ENCODE measurements at regions not wholly inside any gene's neighbourhood (a gene's known extent, or its start where the extent isn't known, plus 50 kb on each side); places are given as distances from the start of the nearest gene placed in this dataset.
"Not testable (repeated sequence)": the region's sequence is repeated elsewhere in the genome, so short reads cannot be mapped to it uniquely, and the experiment has no call there.

DNA sequence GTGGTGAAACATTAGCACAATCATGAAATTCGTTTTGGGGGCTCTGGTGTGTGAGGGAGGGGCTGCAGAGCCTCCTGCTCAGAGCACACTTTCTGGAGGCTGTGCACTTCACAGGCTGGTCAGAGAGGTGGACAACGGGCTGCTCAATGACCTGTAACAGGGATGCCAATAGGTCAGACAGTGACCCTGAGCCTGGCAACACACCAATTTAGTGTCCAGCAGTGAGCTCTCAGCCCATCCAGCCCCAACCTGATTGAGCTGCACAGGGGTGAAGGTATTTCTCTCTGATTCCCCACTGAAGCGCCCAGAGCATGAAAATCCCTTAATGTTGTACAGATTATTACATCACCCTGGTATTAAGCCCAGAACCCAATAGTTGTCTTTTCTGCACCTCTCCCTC, 191.3 kb upstream of the ZNF32 start:
- DNase-seq: no peak

DNA sequence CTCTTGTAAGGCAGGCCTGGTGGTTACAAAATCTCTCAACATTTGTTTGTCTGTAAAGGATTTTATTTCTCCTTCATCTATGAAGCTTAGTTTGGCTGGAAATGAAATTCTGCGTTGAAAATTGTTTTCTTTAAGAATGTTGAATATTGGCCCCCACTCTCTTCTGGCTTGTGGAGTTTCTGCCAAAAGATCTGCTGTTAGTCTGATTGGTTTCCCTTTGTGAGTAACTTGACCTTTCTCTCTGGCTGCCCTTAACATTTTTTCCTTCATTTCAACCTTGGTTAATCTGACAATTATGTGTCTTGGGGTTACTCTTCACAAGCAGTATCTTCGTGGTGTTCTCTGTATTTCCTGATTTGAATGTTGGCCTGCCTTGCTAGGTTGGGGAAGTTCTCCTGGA, 186.1 kb upstream of the ZNF32 start:
- DNase-seq: not testable (repeated sequence)

DNA sequence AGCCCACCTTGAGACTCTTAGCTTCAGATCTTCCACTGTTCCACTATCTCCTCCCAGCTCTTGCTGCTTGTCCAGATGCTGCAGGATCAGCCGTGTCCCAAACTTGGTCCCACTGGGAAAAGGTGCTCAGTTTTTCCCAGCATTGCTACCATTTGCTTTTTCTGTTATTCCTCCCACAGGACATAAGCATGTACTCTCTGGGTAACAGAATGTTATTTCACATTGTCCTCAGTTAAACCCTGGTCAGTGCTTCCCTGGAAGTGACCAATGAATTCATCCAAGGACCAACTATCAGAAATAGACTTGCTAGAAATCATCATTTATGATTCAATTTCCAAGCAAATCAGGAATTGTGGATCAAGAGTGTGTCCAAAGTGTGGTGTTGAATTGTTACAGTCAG, 179.2 kb upstream of the ZNF32 start:
- no peak for DNase-seq

DNA sequence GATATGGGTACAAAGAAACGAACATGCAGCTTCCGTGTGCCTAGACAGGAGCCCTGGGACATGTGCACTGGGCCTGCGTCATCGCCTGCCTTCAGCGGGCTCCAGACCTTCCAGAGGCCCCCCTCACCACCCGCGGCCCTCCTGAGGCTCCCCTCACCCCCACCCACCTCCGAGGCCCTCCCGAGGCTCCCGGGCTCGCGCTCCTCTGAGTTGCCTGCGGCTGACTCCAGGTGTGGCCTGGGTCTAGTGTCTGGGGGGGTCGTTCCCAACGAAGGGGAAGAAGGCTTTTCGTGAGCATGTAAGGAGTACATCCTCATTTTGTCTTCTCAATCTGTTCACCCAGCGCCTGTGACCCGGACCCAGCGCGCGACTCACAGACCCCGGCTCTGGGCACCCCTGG, 177.3 kb upstream of the ZNF32 start:
- no peak for DNase-seq

DNA sequence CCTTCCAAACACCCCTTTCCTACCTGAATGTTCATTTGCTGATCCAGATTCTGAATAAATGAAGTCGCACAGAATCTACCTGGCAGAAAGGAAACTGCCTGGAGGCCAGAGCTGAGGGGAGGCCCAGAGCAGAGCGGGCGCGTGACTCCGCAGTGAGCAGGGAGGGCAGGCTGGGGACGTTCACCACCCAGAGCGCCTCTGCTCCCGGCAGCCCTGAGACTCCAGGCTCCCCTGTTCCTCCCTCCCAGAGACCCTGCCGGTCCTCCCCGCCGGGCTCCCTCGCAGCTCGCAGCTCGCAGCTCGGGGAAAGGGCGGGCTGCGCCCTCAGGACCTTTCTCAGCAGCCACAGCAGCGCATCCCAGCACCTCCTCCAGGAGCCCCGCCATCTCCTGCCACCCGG, 176.7 kb upstream of the ZNF32 start:
- DNase-seq: no peak

DNA sequence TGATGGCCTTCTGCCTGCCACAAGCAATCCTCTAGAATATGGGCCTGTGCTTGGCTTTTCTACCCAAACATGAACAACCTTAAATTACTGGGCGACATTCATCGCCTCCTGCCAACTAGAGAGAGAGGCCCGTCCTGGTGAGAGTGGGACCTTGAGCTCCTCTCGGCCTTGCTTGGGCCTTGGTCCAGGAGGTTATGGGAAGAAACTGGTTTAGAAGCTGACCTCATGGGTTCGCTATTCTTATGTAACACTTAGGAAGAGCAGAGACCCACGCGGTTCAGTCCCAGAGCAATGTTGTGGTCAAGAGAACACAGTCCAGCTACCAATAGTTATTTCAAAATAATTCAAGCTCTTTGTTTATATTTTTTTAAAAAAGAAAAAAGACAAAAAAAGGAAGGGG, 176.3 kb upstream of the ZNF32 start:
- DNase-seq: no peak

DNA sequence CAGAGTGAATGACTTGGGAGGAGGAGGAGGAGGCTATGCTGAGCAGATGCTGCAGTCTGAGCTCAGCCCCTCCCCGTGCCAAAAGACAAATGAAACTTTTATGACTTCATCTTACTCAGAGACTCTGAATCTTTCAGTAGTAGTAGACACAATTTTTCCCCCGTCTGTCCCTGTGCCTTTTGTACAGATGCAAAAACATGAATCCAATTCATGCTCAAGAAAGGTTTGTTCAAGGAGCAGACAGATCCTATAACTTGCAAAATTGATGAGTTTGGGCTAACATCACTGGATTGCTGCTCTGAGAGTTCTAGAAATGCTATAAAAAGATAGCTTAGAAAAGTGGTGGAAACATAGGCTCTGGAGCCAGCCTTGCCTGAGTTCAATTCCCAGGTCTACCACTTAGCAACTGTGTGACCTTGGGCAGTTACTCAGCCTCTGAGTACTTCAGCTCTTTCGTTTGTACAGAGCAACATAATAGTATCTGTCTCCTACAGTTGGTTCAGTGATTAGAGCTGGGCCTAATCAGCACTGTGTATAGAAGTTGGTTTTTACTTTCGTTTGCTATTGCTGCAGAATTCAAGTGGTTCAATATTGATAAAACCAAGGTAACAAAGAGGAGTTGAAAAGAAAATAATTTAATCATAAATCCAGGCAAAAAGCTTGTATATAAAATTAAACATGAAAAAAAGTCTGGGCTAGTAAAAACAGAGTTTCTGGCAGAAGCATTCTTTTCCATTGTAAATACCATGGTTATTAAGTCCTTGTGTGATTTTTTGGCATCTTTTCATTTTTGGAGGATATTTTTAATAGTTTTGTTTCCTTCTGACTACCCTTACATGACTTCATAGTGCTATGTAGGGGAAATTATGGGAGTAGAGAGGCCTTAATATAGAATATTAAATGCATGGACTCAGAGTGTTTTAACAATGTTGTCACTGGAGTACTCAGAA, 174.2 kb upstream of the ZNF32 start:
- no peak for DNase-seq

DNA sequence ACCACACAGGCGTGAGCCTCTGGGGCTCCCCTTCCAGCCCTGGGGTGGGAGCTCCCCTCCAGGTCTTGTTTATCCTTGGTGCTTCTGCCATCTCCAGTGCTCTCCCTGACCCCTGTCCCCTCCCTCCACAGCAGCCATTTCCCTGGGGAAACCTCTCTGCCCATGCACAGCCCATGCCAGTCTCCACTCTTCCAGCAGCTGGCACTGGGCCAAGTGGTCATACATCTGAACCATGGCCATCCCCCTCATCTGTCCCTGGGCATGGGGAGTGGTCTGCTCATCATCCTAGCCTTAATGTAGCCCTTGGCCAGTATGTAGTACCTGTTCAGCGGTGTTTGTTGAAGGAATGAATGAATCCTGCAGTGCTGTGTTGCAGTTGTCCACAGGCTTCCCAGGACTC, 172.4 kb upstream of the ZNF32 start:
- no peak for DNase-seq

DNA sequence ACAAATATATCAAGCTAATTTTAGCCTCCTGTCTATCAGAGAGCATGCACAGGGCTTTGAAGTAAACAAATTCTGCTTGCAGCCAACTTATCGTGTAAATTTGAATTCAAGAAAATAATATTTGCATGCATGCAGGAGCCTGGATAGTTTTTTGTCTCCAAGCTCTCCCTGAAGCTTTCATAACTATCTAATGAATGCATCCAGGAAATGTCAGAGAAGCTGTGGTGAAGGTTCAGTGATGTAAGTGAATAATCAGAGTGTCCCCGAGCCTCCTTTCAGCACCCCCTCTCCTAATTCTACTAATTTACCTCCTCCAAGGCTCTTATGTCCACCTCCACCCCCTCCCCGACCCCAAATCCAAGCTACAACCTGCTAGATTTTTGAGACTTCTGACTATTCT, 172.0 kb upstream of the ZNF32 start:
- DNase-seq: no peak

DNA sequence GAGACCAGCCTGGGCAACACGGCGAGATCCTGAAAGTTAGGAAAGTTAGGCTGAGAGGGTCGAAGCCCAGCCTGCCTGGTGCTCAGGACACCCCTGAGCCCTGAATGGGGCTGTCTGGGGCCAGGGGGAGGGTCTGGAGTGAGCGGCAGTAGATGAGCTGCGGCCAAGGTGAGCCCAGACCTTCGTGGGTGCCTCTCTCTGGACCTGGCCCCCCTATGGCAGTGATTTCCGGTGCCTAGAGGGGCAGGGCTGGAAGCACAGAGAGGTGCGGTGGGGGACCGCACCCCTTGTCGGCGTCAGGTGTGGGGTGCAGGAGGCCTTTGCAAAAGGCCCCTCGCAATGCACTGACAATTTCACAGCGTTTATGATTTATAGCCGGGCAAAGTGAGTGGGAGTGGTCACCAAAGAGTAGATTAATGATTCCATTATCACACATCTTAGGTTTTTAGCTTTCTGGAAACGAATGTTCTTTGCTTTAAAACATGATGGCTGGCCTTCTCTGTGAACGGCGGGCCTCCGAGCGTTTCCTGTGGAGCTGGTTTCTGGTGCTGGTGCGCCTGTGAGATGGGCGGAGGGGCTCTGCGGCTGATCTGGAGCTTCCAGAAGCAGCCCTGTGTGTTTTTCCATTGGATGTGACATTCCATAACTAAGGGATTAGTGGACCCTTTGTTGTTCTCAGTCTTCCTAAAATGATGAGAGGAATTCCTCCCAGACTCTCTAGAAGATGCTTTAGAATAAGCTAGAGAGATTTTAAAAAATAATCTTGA, 171.0 kb upstream of the ZNF32 start:
- no peak for DNase-seq

DNA sequence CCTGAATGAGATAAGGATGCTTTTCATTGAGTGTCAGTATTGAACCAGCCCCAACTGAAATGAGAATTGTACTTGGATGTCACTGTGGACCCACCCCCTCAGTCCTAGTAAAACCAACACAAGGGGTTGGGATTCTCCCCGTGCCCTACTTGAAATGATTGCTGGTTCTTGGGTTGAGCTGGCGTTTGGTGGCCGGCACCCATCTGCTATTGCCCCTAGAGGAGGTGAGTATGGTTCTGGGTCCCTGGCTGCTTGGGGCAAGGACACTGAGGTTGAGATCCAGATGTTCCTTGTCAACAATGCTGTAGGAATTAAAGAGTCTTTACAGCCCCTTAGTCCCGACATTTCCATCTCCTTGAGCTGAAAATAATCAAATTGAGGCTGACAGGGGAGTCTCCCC, 170.0 kb upstream of the ZNF32 start:
- no peak for DNase-seq

DNA sequence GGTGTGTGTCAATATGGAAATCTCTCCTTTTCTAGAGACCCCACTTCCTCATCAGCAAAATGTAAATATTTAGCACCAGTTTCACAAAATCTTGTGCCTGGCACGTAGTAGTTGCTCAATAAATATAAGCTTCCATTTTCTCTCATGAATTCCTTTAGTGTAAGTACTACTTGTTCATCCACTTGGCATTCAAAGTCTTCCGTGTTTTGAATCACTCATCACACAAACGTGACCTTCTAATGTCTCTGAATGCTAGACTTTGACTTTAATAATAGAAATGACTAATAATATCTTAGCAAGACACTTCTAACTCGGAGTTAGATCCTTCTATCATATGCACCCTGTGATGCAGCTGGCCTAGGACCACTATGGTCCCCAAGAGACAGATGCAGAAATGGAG, 168.7 kb upstream of the ZNF32 start:
- DNase-seq: no peak

DNA sequence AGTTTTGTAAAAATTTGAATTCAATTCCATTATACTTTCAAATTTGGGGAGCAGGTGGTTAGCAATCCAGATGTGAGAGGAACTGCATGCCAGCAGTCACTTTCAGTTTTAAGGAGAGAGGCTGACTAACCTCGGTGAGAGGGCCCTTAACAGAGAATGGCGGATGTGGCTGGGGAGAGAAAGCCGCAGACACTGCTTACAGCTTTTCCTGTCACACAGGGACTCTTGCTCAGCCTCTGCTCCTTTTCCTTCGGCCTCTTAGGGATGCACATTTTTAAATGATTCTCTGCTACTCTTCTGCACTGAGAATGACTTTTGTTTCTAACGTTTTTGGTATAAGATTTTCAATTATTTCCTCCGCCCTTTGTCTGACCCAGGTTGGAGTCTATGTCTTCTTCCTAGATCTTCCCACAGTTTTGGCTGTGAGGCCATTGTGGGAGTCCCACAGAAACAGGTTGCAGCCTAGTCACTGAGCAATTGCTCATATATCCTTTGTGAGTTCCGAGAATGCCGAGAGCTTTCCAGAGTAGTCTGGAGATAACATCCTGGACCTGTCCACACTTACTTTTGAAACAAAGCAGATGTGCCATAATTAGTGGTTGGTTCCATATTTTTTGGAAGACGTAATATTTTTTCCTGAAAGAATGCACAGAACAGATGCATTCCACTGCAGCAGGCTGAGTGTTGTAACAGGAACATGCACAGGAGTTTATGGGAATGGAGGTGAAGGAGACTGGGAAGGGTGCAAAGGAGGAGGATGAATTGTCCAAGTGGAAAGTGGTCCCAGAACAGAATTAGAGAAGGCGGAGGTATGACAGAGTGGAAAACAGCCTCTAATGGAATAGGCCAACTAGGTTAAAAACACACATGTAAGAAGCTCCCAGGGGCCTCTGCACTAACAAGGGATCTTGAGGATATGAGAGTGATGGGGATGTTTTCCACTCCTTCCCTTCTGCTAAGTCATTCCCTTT, 168.0 kb upstream of the ZNF32 start:
- DNase-seq: no peak

DNA sequence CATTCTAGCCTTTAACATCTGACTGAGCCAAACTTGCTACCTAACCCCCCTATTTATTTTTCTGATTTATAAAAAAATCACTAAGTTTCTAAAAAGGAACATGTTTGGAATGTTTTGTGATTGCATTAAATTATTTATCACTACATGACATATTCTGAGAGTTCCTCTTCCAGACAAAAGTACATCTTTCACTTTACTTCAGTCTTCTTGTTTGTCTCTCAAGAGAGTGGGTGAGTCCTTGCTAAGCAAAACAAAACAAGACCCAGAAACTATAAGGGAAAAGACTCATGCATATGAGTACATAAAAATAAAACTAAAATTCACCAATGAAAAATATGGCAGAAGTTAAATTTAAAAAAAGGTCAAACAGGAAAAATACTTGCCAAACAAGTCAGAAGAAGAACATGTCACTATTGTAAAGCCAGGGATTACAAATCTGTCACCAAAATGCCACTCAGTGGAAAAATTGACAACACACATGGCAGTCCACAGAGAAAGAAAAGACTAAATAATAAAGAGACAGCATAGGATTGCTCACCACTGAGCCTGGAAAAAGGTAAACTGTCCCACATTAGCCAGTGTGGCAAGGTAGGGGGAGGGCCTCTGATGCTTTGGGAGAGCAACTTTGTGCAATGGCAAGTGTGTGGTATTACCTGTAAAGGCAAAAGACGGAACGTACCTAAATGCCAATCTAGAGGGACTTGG, 166.7 kb upstream of the ZNF32 start:
- no peak for DNase-seq

DNA sequence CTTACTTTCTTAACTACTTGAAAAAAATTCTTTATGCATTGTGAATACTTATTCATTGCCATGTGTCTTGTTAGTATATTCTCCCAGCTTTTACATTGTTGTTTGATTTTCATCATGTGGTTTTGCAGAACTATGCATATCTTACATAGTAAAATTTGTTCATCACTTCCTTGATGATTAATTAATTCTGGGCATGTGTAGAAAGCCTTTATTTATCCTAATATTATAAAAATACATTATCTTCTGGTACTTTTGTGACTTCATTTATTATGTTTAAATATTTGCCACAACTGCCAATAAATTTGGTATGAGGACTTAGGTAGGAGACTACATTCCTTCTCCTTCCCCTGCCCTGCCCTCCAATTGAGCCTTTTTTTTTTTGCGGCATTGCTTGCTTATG, 166.0 kb upstream of the ZNF32 start:
- DNase-seq: no peak

DNA sequence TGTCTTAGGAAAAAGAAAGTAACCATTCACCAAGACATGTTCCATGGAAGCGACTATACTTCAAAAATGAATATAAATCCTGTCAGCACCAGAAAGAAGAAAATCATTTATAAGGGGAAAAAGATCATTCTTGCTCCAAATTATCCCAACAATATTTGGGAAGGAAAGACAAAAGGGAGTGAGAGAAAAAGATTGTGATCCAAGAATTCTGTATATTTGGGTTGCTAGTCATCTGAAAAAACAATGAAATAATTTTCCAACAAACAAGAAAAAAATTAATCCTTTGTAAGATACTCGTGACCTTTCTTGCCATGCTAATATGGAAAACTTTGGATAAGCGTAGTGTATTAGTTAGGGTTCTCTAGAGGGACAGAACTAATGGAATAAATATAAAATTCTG, 163.2 kb upstream of the ZNF32 start:
- DNase-seq: no peak

DNA sequence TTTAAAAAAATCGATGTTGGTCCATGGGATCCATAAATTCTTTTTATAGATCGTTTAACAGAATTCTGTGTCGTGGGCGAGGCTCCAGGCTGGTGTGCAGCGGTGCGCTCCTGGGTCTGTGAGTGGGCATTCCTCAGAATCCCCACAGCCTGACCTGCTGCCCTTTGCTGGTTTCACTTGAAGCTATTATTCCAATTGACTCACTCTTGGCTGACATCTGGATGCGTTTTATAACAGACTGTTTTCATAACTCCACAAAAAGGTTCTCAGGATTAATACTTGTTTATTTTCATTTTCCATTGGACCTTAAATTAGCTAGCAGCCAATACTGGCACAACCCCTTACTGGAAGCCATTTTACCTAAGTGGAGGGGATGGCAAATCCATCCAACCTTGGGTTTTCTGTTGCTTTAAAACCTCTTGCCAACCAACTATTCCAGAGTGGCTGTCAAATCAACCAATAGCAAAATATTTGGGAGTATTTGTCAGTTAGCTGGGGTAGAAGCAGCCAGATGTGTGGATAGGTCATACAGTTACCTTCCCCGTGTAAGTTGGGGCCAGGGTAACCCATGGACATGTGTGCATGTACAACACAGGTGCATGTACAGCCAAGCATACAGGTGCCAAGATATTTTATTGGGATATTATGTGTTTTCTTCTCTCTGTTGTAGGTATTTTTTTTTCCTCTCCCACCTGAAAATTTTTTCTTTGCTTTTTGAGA, 160.7 kb upstream of the ZNF32 start:
- DNase-seq: no peak

DNA sequence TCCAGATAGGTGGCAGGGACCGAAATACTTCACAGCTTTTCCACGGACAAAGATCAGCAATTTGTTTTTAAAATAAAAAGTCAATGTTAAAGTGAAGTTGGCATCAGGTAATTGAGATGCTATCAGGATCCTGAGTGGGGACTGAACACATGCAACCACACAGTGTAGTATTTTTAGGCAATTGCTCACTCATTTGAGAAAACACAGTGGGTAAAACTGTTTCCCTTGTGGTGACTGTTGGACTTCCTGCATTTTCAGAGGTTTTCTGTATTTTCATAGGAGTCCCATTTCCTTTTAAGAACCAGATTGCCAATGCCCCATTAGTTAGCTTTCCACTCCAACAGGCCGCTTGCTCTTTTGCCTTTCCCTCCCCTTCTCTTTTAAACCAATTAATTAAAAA, 159.5 kb upstream of the ZNF32 start:
- DNase-seq: no peak

DNA sequence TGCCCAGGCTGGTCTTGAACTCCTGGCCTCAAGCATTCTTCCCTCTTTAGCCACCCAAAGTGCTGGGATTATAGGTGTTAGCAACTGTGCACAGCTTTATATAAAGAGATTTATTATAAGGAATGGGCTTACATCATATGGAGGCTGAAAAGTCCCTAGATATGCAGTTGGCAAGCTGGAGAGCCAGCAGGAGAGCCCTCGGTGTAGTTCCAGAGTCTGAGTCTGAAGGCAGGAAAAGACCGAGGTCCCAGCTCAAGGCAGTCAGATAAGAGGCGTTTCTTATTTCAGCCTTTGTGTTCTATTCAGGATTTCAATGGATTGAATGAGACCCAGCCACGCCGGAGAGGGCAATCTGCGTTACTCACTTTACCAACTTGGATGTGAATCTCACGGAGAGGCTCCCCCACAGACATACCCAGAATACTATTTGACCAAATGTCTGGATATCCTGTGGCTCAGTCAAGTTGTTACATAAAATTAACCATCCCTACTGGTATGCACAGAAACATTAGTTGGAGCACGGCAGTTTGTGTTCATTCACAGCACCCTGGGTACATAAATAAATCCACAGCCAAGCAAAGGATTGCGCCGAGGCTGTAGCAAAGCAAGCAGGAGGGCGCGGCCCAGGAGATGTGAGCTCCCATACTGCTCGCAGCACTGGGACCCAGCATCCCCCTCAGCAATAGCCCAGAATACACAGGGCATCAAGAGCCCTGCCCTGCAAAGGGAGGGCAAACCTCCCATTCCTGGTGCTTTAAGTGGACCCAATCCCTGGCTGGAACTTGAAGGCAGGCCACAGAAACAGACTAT, 158.4 kb upstream of the ZNF32 start:
- no peak for DNase-seq

DNA sequence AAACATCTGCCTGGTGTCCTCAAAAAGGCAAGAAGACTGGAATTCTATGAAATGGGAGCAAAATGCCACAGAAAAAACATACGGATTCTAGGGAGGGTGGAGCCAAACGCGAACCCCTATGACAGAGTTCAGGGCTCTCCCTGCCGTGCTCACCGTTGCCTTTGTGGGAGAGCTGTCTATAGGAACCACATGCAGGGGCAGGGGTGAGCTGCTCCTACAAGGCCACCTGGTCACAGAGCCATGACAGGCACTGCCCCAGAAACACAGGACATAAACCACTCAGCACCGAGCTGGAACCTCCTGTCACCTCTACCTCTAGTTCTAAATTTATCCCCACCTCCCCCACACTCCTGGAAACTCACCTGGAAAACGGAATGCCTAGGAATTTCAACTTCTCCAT, 155.1 kb upstream of the ZNF32 start:
- no peak for DNase-seq

Data from NCI-H1694 (cell line).